ENCODE measurements at regions not wholly inside any gene's neighbourhood (a gene's known extent, or its start where the extent isn't known, plus 50 kb on each side); places are given as distances from the start of the nearest gene placed in this dataset.

DNA sequence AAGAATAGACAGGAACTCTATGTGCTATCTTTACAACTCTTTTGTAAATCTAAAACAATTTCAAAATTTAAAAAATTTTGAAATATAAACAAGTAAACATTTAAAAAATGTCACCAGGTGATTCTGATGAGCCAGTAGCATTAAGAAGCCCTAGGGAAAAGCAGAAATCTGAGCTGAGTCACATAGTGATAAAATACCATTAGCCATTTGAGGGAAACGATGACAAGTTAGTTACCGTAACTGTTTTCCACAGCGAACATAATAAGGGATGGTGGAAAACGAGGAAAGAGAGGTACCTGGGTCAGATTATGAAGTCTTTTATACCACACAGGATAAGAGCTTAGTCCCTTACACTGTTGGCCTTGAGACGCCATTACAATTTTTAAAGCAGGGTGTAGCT is 55.5 kb downstream of the PRR15 start:
- no peaks in the 10 kb centered on the region for H3K9me3 ChIP-seq (ENCODE audit: control insufficient read depth in 2 of 2, insufficient read depth in 1 of 2, low read length in 1 of 2)
- 95% methylated on average over 5 of the region's 5 CpGs for WGBS
- no peak overlapping the region for H3K4me3 ChIP-seq (ENCODE audit: low read length in 2 of 2)
- no peak for DNase-seq (ENCODE audit: low read depth in 6 of 9, low spot score in 9 of 9)
- no peaks in the 10 kb centered on the region for H3K36me3 ChIP-seq (ENCODE audit: control insufficient read depth in 2 of 2, insufficient read depth in 2 of 2, low read length in 1 of 2)
- no peak overlapping the region for H3K27ac ChIP-seq (ENCODE audit: low read depth in 1 of 2, low read length in 1 of 2)
- H3K4me1 ChIP-seq (ENCODE audit: control insufficient read depth in 2 of 2, insufficient read depth in 2 of 2, low read length in 2 of 2): no peaks in the 10 kb centered on the region
- no peaks in the 10 kb centered on the region for H3K27me3 ChIP-seq (ENCODE audit: control insufficient read depth in 2 of 2, insufficient read depth in 1 of 2, low read length in 1 of 2)

DNA sequence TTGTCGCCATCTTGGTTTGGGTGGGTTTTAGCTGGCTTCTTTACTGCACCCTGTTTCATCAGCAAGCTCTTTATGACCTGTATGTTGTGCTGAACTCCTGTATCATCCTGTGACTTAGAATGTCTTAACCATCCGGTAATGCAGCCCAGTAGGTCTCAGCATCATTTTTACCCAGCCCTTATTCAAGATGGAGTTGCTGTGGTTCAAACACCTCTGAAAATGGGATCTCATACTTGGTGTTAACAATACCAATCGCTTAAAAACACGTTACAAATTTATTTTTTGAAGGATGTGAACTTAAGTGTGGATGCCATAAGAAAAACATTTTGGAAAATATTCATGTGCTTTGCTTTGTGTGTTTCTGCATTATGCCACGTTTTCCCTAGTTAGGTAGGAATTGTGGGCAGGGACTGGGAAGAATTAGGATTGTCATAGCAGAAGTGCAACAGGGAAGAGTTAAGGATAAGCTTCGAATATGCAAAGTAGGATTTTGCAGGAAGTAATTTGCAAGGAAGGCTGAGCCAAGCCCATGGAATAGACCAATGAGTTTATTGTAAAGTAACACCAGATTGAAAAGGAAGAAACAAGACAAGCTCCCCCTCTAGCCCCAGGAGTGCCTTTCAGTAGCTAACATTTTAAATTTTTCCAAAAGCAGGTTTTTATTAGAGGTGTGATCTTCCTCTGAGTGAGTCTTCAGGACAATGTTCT is 56.4 kb downstream of the PRR15 start:
- no peak for DNase-seq (ENCODE audit: low read depth in 6 of 9, low spot score in 9 of 9)
- Histone ChIP-seq H3K4me1 (ENCODE audit: control insufficient read depth in 2 of 2, insufficient read depth in 2 of 2, low read length in 2 of 2) (no peaks in the 10 kb centered on the region), H3K27me3 (ENCODE audit: control insufficient read depth in 2 of 2, insufficient read depth in 1 of 2, low read length in 1 of 2) (no peaks in the 10 kb centered on the region), H3K36me3 (ENCODE audit: control insufficient read depth in 2 of 2, insufficient read depth in 2 of 2, low read length in 1 of 2) (no peaks in the 10 kb centered on the region), H3K27ac (ENCODE audit: low read depth in 1 of 2, low read length in 1 of 2) (no peak overlapping the region), H3K4me3 (ENCODE audit: low read length in 2 of 2) (no peak overlapping the region), H3K9me3 (ENCODE audit: control insufficient read depth in 2 of 2, insufficient read depth in 1 of 2, low read length in 1 of 2) (no peaks in the 10 kb centered on the region)
- 79% methylated on average over 6 of the region's 6 CpGs for WGBS

- WGBS: 96% methylated on average over 2 of the region's 2 CpGs
Observed at GRCh38 chr7:29620556-29620930, 56.9 kb downstream of the PRR15 start.

DNA sequence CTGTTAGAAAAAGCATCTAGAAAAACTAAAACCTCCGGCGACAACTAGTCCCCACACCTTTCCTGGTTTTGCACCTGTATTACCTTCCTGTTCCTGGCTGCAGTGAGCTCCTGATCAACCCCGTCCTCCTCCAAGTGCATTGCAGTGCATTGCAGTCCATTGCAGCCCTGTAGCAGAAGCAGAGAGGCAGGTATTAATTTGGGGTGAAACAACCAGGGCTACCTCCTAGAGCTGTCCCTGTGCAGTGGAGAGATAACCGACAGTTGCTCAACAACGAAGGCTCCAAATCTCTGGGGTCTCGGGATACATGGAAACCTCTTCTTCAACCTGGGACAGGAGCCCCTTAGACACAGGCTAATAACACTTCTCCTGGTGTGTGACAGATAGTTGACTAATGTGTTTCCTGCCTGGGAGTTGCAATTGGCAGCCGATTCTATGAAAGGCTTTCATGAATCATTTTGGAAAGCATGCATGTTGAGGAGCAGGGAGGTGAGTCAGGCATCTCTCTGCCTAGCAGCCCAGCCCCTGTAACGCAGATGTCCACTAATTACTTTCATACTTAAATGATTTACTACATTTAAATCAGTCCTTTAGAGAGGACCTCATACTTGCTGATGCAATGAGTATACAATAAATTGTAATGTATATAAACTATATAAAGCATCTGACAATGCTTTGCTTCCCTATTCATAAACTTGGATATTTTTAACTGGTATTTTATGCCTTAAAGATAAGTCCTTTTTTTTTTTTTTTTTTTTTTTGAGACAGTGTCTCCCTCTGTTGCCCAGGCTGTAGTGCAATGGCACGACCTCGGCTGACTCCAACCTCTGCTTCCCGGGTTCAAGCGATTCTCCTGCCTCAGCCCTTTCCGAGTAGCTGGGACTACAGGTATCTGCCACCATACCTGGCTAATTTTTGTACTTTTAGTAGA is 59.0 kb downstream of the PRR15 start:
- Histone ChIP-seq H3K4me3 (ENCODE audit: low read length in 2 of 2) (no peak overlapping the region), H3K4me1 (ENCODE audit: control insufficient read depth in 2 of 2, insufficient read depth in 2 of 2, low read length in 2 of 2) (no peaks in the 10 kb centered on the region), H3K27ac (ENCODE audit: low read depth in 1 of 2, low read length in 1 of 2) (no peak overlapping the region), H3K36me3 (ENCODE audit: control insufficient read depth in 2 of 2, insufficient read depth in 2 of 2, low read length in 1 of 2) (no peaks in the 10 kb centered on the region), H3K9me3 (ENCODE audit: control insufficient read depth in 2 of 2, insufficient read depth in 1 of 2, low read length in 1 of 2) (no peaks in the 10 kb centered on the region), H3K27me3 (ENCODE audit: control insufficient read depth in 2 of 2, insufficient read depth in 1 of 2, low read length in 1 of 2) (no peaks in the 10 kb centered on the region)
- 93% methylated on average over 13 of the region's 13 CpGs for WGBS
- no peak for DNase-seq (ENCODE audit: low read depth in 6 of 9, low spot score in 9 of 9)

More at GRCh38 chr7:29620556-29620930, 56.9 kb downstream of the PRR15 start:
- Histone ChIP-seq H3K36me3 (ENCODE audit: control insufficient read depth in 2 of 2, insufficient read depth in 2 of 2, low read length in 1 of 2) (no peaks in the 10 kb centered on the region), H3K27ac (ENCODE audit: low read depth in 1 of 2, low read length in 1 of 2) (no peak overlapping the region), H3K27me3 (ENCODE audit: control insufficient read depth in 2 of 2, insufficient read depth in 1 of 2, low read length in 1 of 2) (no peaks in the 10 kb centered on the region), H3K4me1 (ENCODE audit: control insufficient read depth in 2 of 2, insufficient read depth in 2 of 2, low read length in 2 of 2) (no peaks in the 10 kb centered on the region), H3K9me3 (ENCODE audit: control insufficient read depth in 2 of 2, insufficient read depth in 1 of 2, low read length in 1 of 2) (no peaks in the 10 kb centered on the region), H3K4me3 (ENCODE audit: low read length in 2 of 2) (no peak overlapping the region)
- no peak for DNase-seq (ENCODE audit: low read depth in 6 of 9, low spot score in 9 of 9)

DNA sequence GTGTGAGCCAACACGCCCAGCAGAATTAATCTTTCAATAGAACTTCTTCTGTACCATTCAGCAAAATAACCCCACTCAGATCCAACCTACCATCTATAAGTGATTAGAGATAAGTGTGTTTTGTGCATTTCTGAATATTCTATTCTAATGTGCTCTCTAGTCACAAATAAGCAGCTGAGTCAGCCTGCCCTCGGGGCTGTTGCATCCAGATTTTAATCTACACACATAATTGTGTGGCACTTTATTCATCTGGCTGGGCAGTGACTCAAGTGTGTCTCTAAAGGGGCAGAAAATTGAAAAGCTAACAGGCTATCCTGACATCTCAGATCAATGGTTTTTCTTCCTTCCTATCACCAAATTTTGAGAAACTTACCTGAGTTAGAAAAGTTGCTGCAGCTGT is 60.3 kb downstream of the PRR15 start:
- no peaks in the 10 kb centered on the region for H3K9me3 ChIP-seq (ENCODE audit: control insufficient read depth in 2 of 2, insufficient read depth in 1 of 2, low read length in 1 of 2)
- DNase-seq (ENCODE audit: low read depth in 6 of 9, low spot score in 9 of 9): no peak
- no peak overlapping the region for H3K27ac ChIP-seq (ENCODE audit: low read depth in 1 of 2, low read length in 1 of 2)
- 94% methylated on average over 2 of the region's 2 CpGs for WGBS
- H3K27me3 ChIP-seq (ENCODE audit: control insufficient read depth in 2 of 2, insufficient read depth in 1 of 2, low read length in 1 of 2): no peaks in the 10 kb centered on the region
- no peaks in the 10 kb centered on the region for H3K36me3 ChIP-seq (ENCODE audit: control insufficient read depth in 2 of 2, insufficient read depth in 2 of 2, low read length in 1 of 2)
- H3K4me3 ChIP-seq (ENCODE audit: low read length in 2 of 2): no peak overlapping the region
- H3K4me1 ChIP-seq (ENCODE audit: control insufficient read depth in 2 of 2, insufficient read depth in 2 of 2, low read length in 2 of 2): no peaks in the 10 kb centered on the region

DNA sequence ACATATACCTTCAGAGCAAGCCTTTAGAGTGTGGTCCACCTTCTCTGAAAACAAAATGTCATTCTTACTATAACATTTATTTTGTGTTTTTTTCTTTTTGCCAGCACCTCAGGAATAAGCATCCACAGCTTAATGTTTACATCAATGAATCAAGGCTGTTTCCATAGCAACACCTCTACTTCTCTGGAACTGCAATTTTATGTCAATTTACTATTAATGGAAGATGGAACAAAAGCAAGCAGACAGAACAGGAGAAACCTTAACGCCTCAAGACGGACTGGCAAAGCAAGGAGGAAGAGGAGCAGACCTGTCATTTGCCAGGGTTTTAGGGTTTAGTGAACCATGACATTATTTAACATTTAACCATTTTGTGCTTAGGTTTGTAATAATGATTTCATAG is 63.1 kb downstream of the PRR15 start:
- Histone ChIP-seq H3K4me1 (ENCODE audit: control insufficient read depth in 2 of 2, insufficient read depth in 2 of 2, low read length in 2 of 2) (no peaks in the 10 kb centered on the region), H3K27ac (ENCODE audit: low read depth in 1 of 2, low read length in 1 of 2) (no peak overlapping the region), H3K4me3 (ENCODE audit: low read length in 2 of 2) (no peak overlapping the region), H3K27me3 (ENCODE audit: control insufficient read depth in 2 of 2, insufficient read depth in 1 of 2, low read length in 1 of 2) (no peaks in the 10 kb centered on the region), H3K9me3 (ENCODE audit: control insufficient read depth in 2 of 2, insufficient read depth in 1 of 2, low read length in 1 of 2) (no peaks in the 10 kb centered on the region), H3K36me3 (ENCODE audit: control insufficient read depth in 2 of 2, insufficient read depth in 2 of 2, low read length in 1 of 2) (no peaks in the 10 kb centered on the region)
- WGBS: 90% methylated on average over 2 of the region's 2 CpGs
- no peak for DNase-seq (ENCODE audit: low read depth in 6 of 9, low spot score in 9 of 9)

DNA sequence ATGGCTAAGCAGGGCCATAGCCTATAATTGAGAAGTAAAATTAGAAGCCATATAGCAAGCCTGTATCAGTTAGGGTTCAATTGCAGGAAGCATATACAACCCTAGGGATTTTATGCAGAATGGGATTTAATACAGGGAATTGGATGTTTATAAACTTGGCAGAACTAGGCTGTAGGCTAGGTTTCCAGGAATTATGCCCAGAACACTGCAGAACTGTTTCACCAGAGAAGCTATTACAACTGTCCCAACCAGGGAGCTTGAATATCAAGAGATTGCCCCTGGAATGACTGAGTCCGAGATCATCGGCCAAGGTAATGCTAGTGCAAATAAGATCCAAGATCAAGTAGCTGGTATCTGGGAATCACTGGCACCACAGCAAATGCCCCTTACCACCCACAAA is 64.0 kb downstream of the PRR15 start:
- Histone ChIP-seq H3K4me1 (ENCODE audit: control insufficient read depth in 2 of 2, insufficient read depth in 2 of 2, low read length in 2 of 2) (no peaks in the 10 kb centered on the region), H3K9me3 (ENCODE audit: control insufficient read depth in 2 of 2, insufficient read depth in 1 of 2, low read length in 1 of 2) (no peaks in the 10 kb centered on the region), H3K4me3 (ENCODE audit: low read length in 2 of 2) (no peak overlapping the region), H3K36me3 (ENCODE audit: control insufficient read depth in 2 of 2, insufficient read depth in 2 of 2, low read length in 1 of 2) (no peaks in the 10 kb centered on the region), H3K27ac (ENCODE audit: low read depth in 1 of 2, low read length in 1 of 2) (no peak overlapping the region), H3K27me3 (ENCODE audit: control insufficient read depth in 2 of 2, insufficient read depth in 1 of 2, low read length in 1 of 2) (no peaks in the 10 kb centered on the region)
- no peak for DNase-seq (ENCODE audit: low read depth in 6 of 9, low spot score in 9 of 9)
- over 99% methylated on average over 2 of the region's 2 CpGs for WGBS

DNA sequence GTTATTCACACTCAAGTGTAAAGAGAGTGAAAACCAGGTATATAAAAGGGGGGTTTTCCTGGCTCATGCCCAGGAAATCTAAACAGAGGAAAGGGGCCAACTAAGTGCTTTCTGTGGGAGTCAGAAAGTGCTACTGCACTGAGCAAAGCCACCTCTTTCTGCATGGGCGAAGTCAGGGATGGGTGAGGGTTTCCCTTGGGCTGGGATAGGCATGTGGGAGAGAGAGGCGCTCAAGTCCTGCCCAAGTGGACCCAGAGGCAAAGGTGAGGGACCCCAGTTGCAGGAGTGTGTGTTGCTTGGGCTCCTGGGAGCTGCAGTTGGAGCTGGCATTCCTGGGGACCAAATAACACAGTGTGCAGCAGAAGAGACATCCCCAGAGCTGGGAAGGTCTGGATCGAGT is 65.9 kb downstream of the PRR15 start:
- WGBS: 97% methylated on average over 3 of the region's 3 CpGs

More for the DNA sequence above, 65.9 kb downstream of the PRR15 start:
- H3K36me3 ChIP-seq (ENCODE audit: control insufficient read depth in 2 of 2, insufficient read depth in 2 of 2, low read length in 1 of 2): no peaks in the 10 kb centered on the region
- no peak overlapping the region for H3K27ac ChIP-seq (ENCODE audit: low read depth in 1 of 2, low read length in 1 of 2)
- no peaks in the 10 kb centered on the region for H3K9me3 ChIP-seq (ENCODE audit: control insufficient read depth in 2 of 2, insufficient read depth in 1 of 2, low read length in 1 of 2)
- DNase-seq (ENCODE audit: low read depth in 6 of 9, low spot score in 9 of 9): no peak
- H3K4me3 ChIP-seq (ENCODE audit: low read length in 2 of 2): no peak overlapping the region
- H3K4me1 ChIP-seq (ENCODE audit: control insufficient read depth in 2 of 2, insufficient read depth in 2 of 2, low read length in 2 of 2): no peaks in the 10 kb centered on the region
- no peaks in the 10 kb centered on the region for H3K27me3 ChIP-seq (ENCODE audit: control insufficient read depth in 2 of 2, insufficient read depth in 1 of 2, low read length in 1 of 2)

Data from thymus (tissue), 11 donors.